Stimulated activated CD8-positive, alpha-beta memory T cell treated with anti-CD3 and anti-CD28 coated beads, Interleukin-7, amount 100 ng/mL, for 24 hours (primary cell): ENCODE measurements at regions not wholly inside any gene's neighbourhood (a gene's known extent, or its start where the extent isn't known, plus 50 kb on each side); places are given as distances from the start of the nearest gene placed in this dataset.
"Not testable (repeated sequence)": the region's sequence is repeated elsewhere in the genome, so short reads cannot be mapped to it uniquely, and the experiment has no call there.

Experiments used
- DNase-seq: peaks from one replicate; pipeline ENCODE4 v3.0.0-alpha.2; 2020; ENCODE audit warnings: low read depth

GRCh38 chr16:26595199-26595598 is 471.5 kb upstream of the C16orf82 start:
- no peak for DNase-seq

- not testable (repeated sequence) for DNase-seq
Measured at GRCh38 chr16:26596033-26596432, 470.7 kb upstream of the C16orf82 start.

GRCh38 chr16:26598061-26598460 is 468.7 kb upstream of the C16orf82 start:
- peak; percentile 31 for DNase-seq

- DNase-seq: no peak
Measured at GRCh38 chr16:26598998-26599784, 467.5 kb upstream of the C16orf82 start.

GRCh38 chr16:26599785-26600104 is 467.0 kb upstream of the C16orf82 start:
- no peak for DNase-seq

- no peak for DNase-seq
Measured at GRCh38 chr16:26601335-26601734, 465.4 kb upstream of the C16orf82 start.

- DNase-seq: no peak
Measured at GRCh38 chr16:26605626-26606271, 461.0 kb upstream of the C16orf82 start.

- DNase-seq: no peak
Measured at GRCh38 chr16:26606381-26607150, 460.2 kb upstream of the C16orf82 start.

- DNase-seq: no peak
Measured at GRCh38 chr16:26614237-26614841, 452.4 kb upstream of the C16orf82 start.

- DNase-seq: no peak
Measured at GRCh38 chr16:26623442-26623841, 443.3 kb upstream of the C16orf82 start.

GRCh38 chr16:26627958-26628357 is 438.8 kb upstream of the C16orf82 start:
- no peak for DNase-seq

- DNase-seq: not testable (repeated sequence)
Measured at GRCh38 chr16:26631365-26631764, 435.4 kb upstream of the C16orf82 start.

- no peak for DNase-seq
Measured at GRCh38 chr16:26642047-26642664, 424.6 kb upstream of the C16orf82 start.

GRCh38 chr16:26643519-26643918 is 423.2 kb upstream of the C16orf82 start:
- DNase-seq: no peak

- DNase-seq: no peak
Measured at GRCh38 chr16:26644912-26645543, 421.7 kb upstream of the C16orf82 start.

GRCh38 chr16:26645614-26646013 is 421.1 kb upstream of the C16orf82 start:
- DNase-seq: peak; percentile 22

- DNase-seq: no peak
Measured at GRCh38 chr16:26647870-26648269, 418.9 kb upstream of the C16orf82 start.

- no peak for DNase-seq
Measured at GRCh38 chr16:26648851-26649250, 417.9 kb upstream of the C16orf82 start.

GRCh38 chr16:26649381-26650045 is 417.2 kb upstream of the C16orf82 start:
- DNase-seq: no peak

- no peak for DNase-seq
Measured at GRCh38 chr16:26651464-26651863, 415.3 kb upstream of the C16orf82 start.

- no peak for DNase-seq
Measured at GRCh38 chr16:26651884-26652283, 414.8 kb upstream of the C16orf82 start.
